K562 (cell line): ENCODE measurements at regions not wholly inside any gene's neighbourhood (a gene's known extent, or its start where the extent isn't known, plus 50 kb on each side); places are given as distances from the start of the nearest gene placed in this dataset.

Experiments
- ATAC-seq: fragments of 200-7000 bp; cut with Tn5 transposase; 3 replicates; pipeline ENCODE4 v1.9.1; 2020; ENCODE audit warnings: moderate library complexity
- BruUV-seq: library from RNA; stranded (reverse); fragments of 400-500 nt; replicated peaks from 2 replicates; lab custom pipeline; 2021; lab: Mats Ljungman, UMichigan
- CTCF ChIA-PET: fragments of 300-600 bp; formaldehyde crosslinking; extraction: SDS; loops from one replicate; lab custom pipeline; 2021; ENCODE audit warnings: low intra/inter-chr PET ratio; lab: Yijun Ruan, JAX
- POLR2A ChIA-PET: fragments of 300-600, 350-650 bp; sonication (Branson Sonifier 250); formaldehyde crosslinking; extraction: SDS; loops from one replicate; lab custom pipeline; 2021; ENCODE audit warnings: antibody characterized with exemption, inconsistent platforms; lab: Yijun Ruan, JAX
- DNase-seq, 4 experiments: peaks; one replicate each; pipeline versions ENCODE4 v3.0.0 to v3.0.0-alpha.2; 2011 to 2018; ENCODE audit warnings: low spot score in 3 of 4, mixed read lengths in 3 of 4; ENCODE audit errors: extremely low read depth in 1 of 4
- FAIRE-seq: peaks from 2 replicates; lab custom pipeline; 2011; peaks lifted over from hg19 to GRCh38; lab: Jason Lieb, UNC
- H2AFZ ChIP-seq: 2 replicates; pipeline ENCODE4 v1.6.0; 2011; ENCODE audit warnings: low read depth, low read length, control low read depth, inconsistent platforms
- H3K27ac ChIP-seq: fragments of 200-600 bp; 3 replicates; pipeline ENCODE4 v1.8.0; 2011; ENCODE audit warnings: low read depth, mild to moderate bottlenecking, control low read depth, inconsistent platforms, low read length, moderate library complexity, mixed read lengths; ENCODE audit errors: extremely low read depth
- H3K27me3 ChIP-seq, 2 experiments: fragments of 300-600 bp in 1 of 2; 2 replicates in 1 of 2; 3 replicates in 1 of 2; pipeline versions ENCODE4 v1.6.0 to v1.8.0; 2011; ENCODE audit warnings: inconsistent platforms in 2 of 2, low read length in 2 of 2, mild to moderate bottlenecking in 1 of 2, mixed read lengths in 1 of 2, moderate library complexity in 1 of 2; ENCODE audit not compliant: control insufficient read depth in 2 of 2, insufficient read depth in 2 of 2
- H3K36me3 ChIP-seq: fragments of 300-600 bp; 3 replicates; pipeline ENCODE4 v1.8.0; 2011; ENCODE audit warnings: mild to moderate bottlenecking, low read length, inconsistent platforms; ENCODE audit not compliant: control insufficient read depth, insufficient read depth
- H3K4me1 ChIP-seq, 2 experiments: fragments of 200-600 bp in 1 of 2; replicated peaks in 1 of 2; 2 replicates in 1 of 2; 3 replicates in 1 of 2; pipeline versions ENCODE4 v1.5.1 to v1.8.0; 2011; ENCODE audit warnings: inconsistent platforms in 2 of 2, low read length in 2 of 2, mild to moderate bottlenecking in 1 of 2, mixed read lengths in 1 of 2, moderate library complexity in 1 of 2; ENCODE audit not compliant: control insufficient read depth in 2 of 2, insufficient read depth in 2 of 2
- H3K4me2 ChIP-seq: 2 replicates; pipeline ENCODE4 v1.6.1; 2011; ENCODE audit warnings: low read length, control low read depth, inconsistent platforms, mixed read lengths; ENCODE audit not compliant: insufficient read depth
- H3K4me3 ChIP-seq: fragments of 200-600 bp; sonication (generic), shearing (Covaris generic); 2 replicates; pipeline ENCODE4 v1.5.1; 2016; ENCODE audit warnings: control low read depth, inconsistent platforms
- H3K79me2 ChIP-seq: fragments of 200-600 bp; 3 replicates; pipeline ENCODE4 v1.8.0; 2011; ENCODE audit warnings: low read length, inconsistent platforms; ENCODE audit not compliant: control insufficient read depth, insufficient read depth
- H3K9ac ChIP-seq, 2 experiments: 2 replicates each; pipeline versions ENCODE4 v1.6.0 to v1.6.1; 2011; ENCODE audit warnings: low read depth in 2 of 2, low read length in 2 of 2, control low read depth in 1 of 2, inconsistent platforms in 1 of 2, mild to moderate bottlenecking in 1 of 2, mixed read lengths in 1 of 2; ENCODE audit not compliant: insufficient read depth in 1 of 2
- H3K9me1 ChIP-seq: one replicate; pipeline ENCODE4 v1.6.0; 2011; ENCODE audit warnings: inconsistent platforms, mild to moderate bottlenecking, low read length, moderate library complexity; ENCODE audit not compliant: control insufficient read depth, insufficient read depth
- H3K9me3 ChIP-seq: replicated peaks from 2 replicates; pipeline ENCODE4 v1.5.1; 2011; ENCODE audit warnings: low read depth, low read length, inconsistent platforms; ENCODE audit not compliant: control insufficient read depth, insufficient read depth
- H4K20me1 ChIP-seq: replicated peaks from 2 replicates; pipeline ENCODE4 v1.6.1; 2011; ENCODE audit warnings: low read length, inconsistent platforms, mixed read lengths; ENCODE audit not compliant: control insufficient read depth, insufficient read depth
- EGR1 ChIP-seq: fragments of 450-650 bp; conservative IDR thresholded peaks from 2 replicates; pipeline ENCODE4 v1.6.1; 2017; ENCODE audit warnings: mild to moderate bottlenecking
- KDM1A ChIP-seq, 2 experiments: fragments of 450-650 bp; IDR thresholded peaks; 2 replicates each; pipeline ENCODE4 v1.6.1; 2016; ENCODE audit warnings: mild to moderate bottlenecking in 2 of 2
- SAFB ChIP-seq: fragments of 200-400 bp; formaldehyde crosslinking; IDR thresholded peaks from 2 replicates; pipeline ENCODE4 v1.6.1; 2017; ENCODE audit warnings: low read depth, low read length, borderline replicate concordance
- STAT6 ChIP-seq: sonication (generic); formaldehyde crosslinking; IDR thresholded peaks from 2 replicates; pipeline ENCODE4 v1.8.1; 2023; ENCODE audit warnings: mild to moderate bottlenecking, missing genetic modification reagents
- WGBS: fragments of 100-300 bp; shearing (Covaris generic); methylation state at CpG from one replicate; pipeline ENCODE4 v1.1.6; 2016; ENCODE audit warnings: low coverage, mixed read lengths; ENCODE audit not compliant: insufficient coverage; ENCODE audit errors: missing lambda C conversion rate; 5-methylcytosine and 5-hydroxymethylcytosine counted together
- in situ Hi-C: fragments of 300-500 bp; cut with MboI; formaldehyde crosslinking; loops from 4 replicates; pipeline ENCODE4 v1.15.0; 2018; ENCODE audit warnings: inconsistent platforms, mixed read lengths
- intact Hi-C: fragments of 100-400 bp; cut with micrococcal nuclease; formaldehyde crosslinking; loops from 2 replicates; pipeline ENCODE4 v1.14.2; 2022

DNA sequence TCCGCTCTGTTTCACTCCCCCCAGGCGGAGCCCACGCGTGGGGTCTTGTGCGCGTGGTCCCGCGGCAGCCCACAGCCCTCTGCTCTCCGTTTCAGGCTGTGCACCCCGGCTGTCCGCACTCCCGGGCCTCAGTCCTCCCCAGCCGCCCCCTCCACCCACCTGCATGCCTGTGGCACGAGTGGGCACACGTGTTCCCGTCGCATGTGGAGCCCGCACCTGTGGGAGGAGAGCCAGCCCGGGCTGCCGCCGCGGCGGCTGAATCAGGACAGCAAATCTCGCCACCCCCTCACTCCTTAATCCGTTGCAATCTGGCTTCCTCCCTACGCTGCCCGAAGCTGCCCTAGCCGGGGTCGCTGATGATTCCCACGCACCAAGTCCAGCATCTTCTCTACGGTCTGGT, 69.9 kb upstream of the GRIN2A start:
- H2AFZ ChIP-seq: no peak overlapping the region
- in situ Hi-C loops (loop anchor here (5.0 to 10.0 kb wide), 2 partner anchors 490 to 683 kb away; partner anchors contain the start of gene NUBP1), intact Hi-C loops (loop anchor here (10.0 kb wide), 1 partner anchor 483 kb away; no protein-coding TSS in a partner anchor)
- no TSS peak for BruUV-seq
- H3K9me3 ChIP-seq: no peaks in the 10 kb centered on the region
- ChIA-PET POLR2A (interaction anchor here (0.7 kb wide), 1 partner anchor 311 kb away, joined by 4 read pairs; no protein-coding TSS in a partner anchor), CTCF (no interaction called here)
- H3K4me3 ChIP-seq: no peak overlapping the region
- H3K4me2 ChIP-seq: no peak overlapping the region
- no peaks in the 10 kb centered on the region for H3K9me1 ChIP-seq
- 10% methylated on average over 26 of the region's 31 CpGs for WGBS
- H3K27ac ChIP-seq: no peak overlapping the region
- H3K36me3 ChIP-seq: no peaks in the 10 kb centered on the region
- DNase-seq: no peak
- H3K9ac ChIP-seq: peak overlapping the region in 1 of 2 experiments; percentile 55; a peak in 1 of 4 replicates
- H3K79me2 ChIP-seq: no peaks in the 10 kb centered on the region
- 0 out of 2 replicates have a peak, but pooled peaks have one; percentile 28 for TF ChIP-seq SAFB
- TF ChIP-seq EGR1: peak; percentile 14; the same call in 1 of the 2 replicates
- no peak for TF ChIP-seq STAT6
- TF ChIP-seq KDM1A (IDR thresholded peaks at IDR 0.05): 0 out of 4 replicates have a peak, but pooled peaks of 1 of the 2 experiments have one; percentile 37
- TF ChIP-seq, all 486 proteins: peak for 3
- ATAC-seq (no peak), FAIRE-seq (no peak)
- Histone ChIP-seq H3K27me3 (peaks cover 20 to 35% of the 10 kb centered on the region in 2 experiments), H4K20me1 (no peaks in the 10 kb centered on the region), H3K4me1 (peaks cover 0 to 6% of the 10 kb centered on the region in 2 experiments; a peak in 2 of 5 replicates)
